Left ventricle myocardium superior (tissue), 1 donor: ENCODE measurements at regions not wholly inside any gene's neighbourhood (a gene's known extent, or its start where the extent isn't known, plus 50 kb on each side); places are given as distances from the start of the nearest gene placed in this dataset.
A peak's percentile ranks its signal among the peaks of the same experiment; 100 is the strongest.
"Not testable (repeated sequence)": the region's sequence is repeated elsewhere in the genome, so short reads cannot be mapped to it uniquely, and the experiment has no call there.

Source experiments
- ATAC-seq: fragments of 200-7000 bp; cut with Tn5 transposase; one replicate; pipeline ENCODE4 v1.9.1; 2020; ENCODE audit warnings: mild to moderate bottlenecking, moderate library complexity
- DNase-seq: peaks from one replicate; pipeline ENCODE4 v3.0.0-alpha.2; 2020
- intact Hi-C: fragments of 100-400 bp; cut with micrococcal nuclease; formaldehyde crosslinking; loops from one replicate; pipeline ENCODE4 v1.11.0; 2022
- donor health status: DM: no; HTN: yes; CAD: no; lungs with severe emphysema.

- intact Hi-C loops: no loop called here
- ATAC-seq: no peak
- DNase-seq: no peak
Measured at GRCh38 chr2:105691947-105692390, 52.7 kb upstream of the NCK2 start.

- no peak for ATAC-seq
- no peak for DNase-seq
- intact Hi-C loops: no loop called here
Measured at GRCh38 chr2:105690566-105690965, 54.1 kb upstream of the NCK2 start.

- intact Hi-C loops: no loop called here
- DNase-seq (no peak), ATAC-seq (no peak)
Measured at GRCh38 chr2:105689484-105689883, 55.2 kb upstream of the NCK2 start.

DNA sequence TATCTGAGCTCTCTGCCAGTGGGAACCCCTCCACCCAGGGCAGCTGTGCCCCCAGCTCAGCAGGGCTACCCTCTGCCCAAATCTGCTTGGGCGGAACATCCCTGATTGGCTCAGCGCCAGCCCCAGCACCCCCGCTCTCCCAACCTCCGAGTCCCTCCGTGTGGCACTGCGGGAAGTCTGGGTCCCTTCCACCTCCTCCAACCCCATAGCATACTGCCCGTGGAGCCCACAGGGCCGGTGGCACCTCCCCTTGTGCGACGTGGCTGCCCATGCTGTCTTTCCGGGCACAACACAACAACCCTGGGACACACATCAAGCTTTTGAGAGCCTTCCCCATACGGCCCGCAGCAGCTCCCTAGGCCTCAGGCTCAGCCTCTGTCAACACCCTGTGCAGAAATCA, 55.8 kb upstream of the NCK2 start:
- no peak for ATAC-seq
- intact Hi-C loops: no loop called here
- DNase-seq: no peak

DNA sequence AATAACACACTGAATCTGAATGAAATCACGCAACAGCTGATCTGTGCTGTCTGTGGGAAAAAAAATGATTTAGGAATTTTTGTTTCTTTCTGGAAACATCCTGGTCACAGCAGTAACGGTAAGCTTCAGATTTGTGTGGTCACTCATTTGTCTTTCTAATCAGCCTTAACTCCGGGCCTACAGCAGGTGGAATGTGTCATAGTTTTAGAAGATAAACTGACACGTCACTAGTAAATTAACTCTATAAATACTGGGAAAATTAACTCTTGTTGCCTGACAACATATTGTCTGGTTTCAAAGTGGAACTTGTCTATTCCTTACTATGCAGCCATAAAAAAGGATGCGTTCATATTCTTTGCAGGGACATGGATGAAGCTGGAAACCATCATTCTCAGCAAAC, 58.1 kb upstream of the NCK2 start:
- intact Hi-C loops: no loop called here
- DNase-seq (no peak), ATAC-seq (no peak)

- ATAC-seq (no peak), DNase-seq (no peak)
- intact Hi-C loops: no loop called here
Measured at GRCh38 chr2:105683011-105683492, 61.7 kb upstream of the NCK2 start.

GRCh38 chr2:105682401-105682800, 62.3 kb upstream of the NCK2 start:
- DNase-seq (no peak), ATAC-seq (no peak)
- intact Hi-C loops: no loop called here

DNA sequence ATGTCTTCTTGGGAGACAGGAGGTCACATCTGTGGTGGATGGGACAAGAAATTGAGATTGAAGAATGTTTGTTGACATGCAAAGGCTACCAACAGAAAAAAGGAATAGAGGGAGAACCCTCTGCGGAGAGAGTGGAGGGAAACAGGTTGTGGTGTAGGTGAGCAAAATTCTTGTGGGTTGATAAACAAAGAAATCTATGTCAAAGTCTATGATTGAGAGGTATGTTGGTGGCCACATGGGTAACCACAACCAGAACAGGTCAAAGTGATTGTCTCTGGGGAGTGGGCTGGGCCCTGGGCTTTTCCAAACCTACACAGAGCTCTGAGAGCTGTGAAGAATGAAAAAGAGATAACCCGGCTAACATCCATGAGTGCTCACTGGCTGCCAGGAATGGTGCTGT, 62.8 kb upstream of the NCK2 start:
- ATAC-seq: no peak
- DNase-seq: no peak
- intact Hi-C loops: no loop called here

DNA sequence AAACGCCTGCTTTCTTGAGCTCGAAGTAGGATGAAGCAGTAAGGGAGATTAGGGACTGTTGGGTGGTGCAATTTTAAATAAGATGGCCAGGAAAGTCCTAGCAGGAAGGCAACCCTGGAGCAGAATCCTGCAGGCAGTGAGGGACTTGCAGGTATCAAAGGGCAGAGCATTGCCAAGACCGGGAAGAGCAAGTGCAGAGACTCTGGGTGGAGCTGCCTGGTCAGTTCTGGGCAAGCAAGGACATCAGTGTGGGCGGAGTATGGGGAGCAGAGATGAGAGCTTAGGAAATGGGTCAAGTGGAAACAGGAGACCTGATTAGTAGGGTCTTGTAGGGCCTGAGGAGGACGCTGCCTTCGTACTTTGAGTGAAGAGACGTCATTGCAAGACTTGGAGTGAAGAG, 64.4 kb upstream of the NCK2 start:
- no peak for ATAC-seq
- DNase-seq: no peak
- intact Hi-C loops: no loop called here

DNA sequence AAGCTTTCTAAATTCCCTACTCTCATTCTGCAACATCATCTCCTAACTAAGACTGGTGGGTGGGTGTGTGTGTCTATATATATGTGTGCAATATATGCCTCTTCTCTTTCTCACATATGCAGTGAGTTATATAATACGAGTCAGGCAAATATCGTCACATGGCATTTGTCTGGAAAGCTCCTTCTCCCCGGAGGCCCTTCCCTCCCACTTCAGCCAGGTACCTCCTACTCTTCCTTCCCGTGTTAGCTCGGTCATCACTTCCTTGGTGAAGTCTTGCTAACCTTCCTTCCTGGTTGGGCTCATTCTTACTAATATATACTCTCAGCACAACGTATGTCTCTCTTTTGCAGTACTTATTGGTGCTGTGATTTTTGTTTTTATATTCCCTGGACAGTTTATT, 66.4 kb upstream of the NCK2 start:
- ATAC-seq: no peak
- intact Hi-C loops: no loop called here
- no peak for DNase-seq

- ATAC-seq (no peak), DNase-seq (no peak)
- intact Hi-C loops: no loop called here
Measured at GRCh38 chr2:105677901-105678300, 66.8 kb upstream of the NCK2 start.

GRCh38 chr2:105675841-105676240, 68.9 kb upstream of the NCK2 start:
- intact Hi-C loops: no loop called here
- DNase-seq: no peak
- ATAC-seq: no peak

- ATAC-seq (peak; percentile 15), DNase-seq (no peak)
- intact Hi-C loops: no loop called here
Measured at GRCh38 chr2:105674859-105675541, 69.7 kb upstream of the NCK2 start.

DNA sequence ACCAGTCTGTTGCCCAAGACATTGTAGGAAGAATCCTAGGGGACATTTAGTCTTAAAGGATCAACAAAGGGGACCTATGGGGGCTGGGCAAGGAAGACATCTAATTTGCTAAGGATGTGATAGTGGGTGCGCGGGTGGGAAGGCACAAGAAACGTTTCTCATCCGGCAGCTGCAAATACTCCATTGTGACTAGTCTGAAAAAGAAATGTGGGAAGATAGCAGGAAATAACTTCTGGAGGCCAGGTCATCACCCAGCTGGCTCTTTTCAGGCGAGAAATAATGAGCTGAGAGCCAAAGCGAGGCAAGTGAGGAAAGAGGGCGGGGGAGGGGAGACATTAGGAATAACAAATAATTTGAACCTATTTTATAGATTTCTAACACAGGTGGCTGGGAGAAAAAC, 70.3 kb upstream of the NCK2 start:
- intact Hi-C loops: no loop called here
- ATAC-seq (peak; percentile 81), DNase-seq (no peak)

GRCh38 chr2:105671156-105671555, 73.6 kb upstream of the NCK2 start:
- peak; percentile 79 for ATAC-seq

DNA sequence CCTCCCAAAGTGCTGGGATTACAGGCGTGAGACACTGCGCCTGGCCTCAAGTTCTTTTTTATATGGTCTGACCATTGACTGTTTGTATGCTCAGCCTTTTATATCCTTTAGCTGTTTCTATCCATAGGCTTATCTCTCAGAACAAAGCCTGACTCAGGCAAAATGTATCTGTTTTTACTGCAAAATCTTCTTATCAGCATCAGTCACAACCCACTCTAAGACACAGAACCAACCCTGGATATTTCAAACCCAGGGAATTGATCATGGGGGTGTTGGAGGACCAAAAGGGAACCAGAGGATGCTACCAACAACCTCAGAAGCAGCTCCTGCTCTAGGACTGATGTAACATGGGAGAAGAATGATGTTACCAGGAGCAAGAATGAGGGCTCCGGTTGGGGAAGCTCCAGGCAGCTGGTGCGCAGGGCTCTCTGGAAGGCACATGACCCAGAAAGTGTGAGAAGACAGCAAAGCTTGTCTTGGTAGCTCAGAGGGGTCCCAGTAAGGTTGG, 75.3 kb upstream of the NCK2 start:
- ATAC-seq: no peak
- intact Hi-C loops: no loop called here

More at GRCh38 chr2:105671156-105671555, 73.6 kb upstream of the NCK2 start:
- DNase-seq: peak; percentile 62
- intact Hi-C loops: no loop called here

DNA sequence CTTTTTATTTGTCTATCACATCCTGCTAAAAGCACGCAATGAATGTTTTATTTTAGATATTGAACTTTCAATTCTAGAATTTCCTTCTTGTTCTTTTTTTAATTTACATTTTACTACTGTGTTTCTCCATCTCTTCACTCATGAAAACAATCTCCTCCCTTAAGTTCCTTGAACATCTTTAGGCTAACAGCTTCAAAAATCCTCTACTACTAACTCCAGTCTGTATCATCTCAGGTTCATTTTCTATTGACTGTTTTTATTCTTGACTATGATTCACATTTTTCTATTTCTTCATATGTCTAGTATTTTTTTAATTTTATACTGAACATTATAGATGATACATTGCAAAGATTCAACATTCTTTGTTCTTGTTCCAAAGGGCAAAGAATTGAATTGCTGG, 79.2 kb upstream of the NCK2 start:
- DNase-seq (no peak), ATAC-seq (no peak)
- intact Hi-C loops: no loop called here

More for the DNA sequence above, 75.3 kb upstream of the NCK2 start:
- DNase-seq: no peak

- intact Hi-C loops: no loop called here
- no peak for DNase-seq
- ATAC-seq: no peak
Measured at GRCh38 chr2:105660489-105660888, 84.2 kb upstream of the NCK2 start.

GRCh38 chr2:105655723-105656606, 88.7 kb upstream of the NCK2 start:
- DNase-seq, ATAC-seq, intact Hi-C loops: not testable (repeated sequence)

DNA sequence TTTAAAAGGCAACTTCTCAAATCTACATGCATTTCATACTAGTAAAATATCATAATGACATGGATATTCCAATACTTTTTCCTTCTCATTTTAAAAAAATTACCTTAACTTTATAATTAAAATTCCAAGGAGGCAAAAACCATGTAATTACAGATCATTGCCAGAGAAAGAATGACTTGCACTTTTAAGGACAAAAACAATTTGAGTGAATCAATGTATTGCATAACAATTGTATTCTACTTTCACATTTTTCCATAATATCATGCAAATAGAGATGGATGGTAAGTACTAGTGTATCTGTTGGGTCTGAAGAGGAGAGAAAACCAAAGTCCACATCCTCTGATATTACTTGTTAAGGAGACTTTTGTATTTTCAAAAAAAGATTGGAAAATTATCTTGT, 89.5 kb upstream of the NCK2 start:
- intact Hi-C loops: no loop called here
- DNase-seq (no peak), ATAC-seq (no peak)
